ENCODE measurements at regions not wholly inside any gene's neighbourhood (a gene's known extent, or its start where the extent isn't known, plus 50 kb on each side); places are given as distances from the start of the nearest gene placed in this dataset.

DNA sequence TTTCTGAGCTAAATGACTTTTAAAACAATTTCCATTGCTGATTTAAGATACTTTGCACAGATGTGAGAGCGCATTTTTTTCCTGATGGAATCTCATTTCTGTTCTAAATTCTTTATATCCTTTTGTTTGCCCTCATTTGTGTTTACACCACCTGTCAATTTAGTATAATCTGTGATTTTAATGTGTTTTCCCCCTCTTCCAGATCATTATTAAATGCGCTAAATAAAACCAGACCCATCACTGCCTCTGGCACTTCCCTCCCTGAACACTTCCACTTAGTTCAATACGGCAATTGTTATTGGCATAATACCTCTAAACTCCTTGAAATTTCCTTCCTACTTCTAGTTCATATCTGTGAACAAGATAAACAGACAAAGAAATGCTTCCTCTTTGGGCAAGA is 186.9 kb upstream of the ADGRL2 start:
- no peaks in the 10 kb centered on the region for H3K36me3 ChIP-seq (ENCODE audit: control insufficient read depth, insufficient read depth, low read length)
- no peaks in the 10 kb centered on the region for H3K4me1 ChIP-seq (ENCODE audit: control insufficient read depth, insufficient read depth, low read length)
- peaks cover 4% of the 10 kb centered on the region for H3K27me3 ChIP-seq (ENCODE audit: control insufficient read depth, insufficient read depth, low read length)
- H3K4me3 ChIP-seq (ENCODE audit: low read depth, low read length) = no peak overlapping the region
- peaks cover 5% of the 10 kb centered on the region for H3K9me3 ChIP-seq (ENCODE audit: control insufficient read depth, insufficient read depth, low read length)
- no peak overlapping the region for H3K9ac ChIP-seq (ENCODE audit: low read depth, low read length)

- Histone ChIP-seq H3K4me1 (ENCODE audit: control insufficient read depth, insufficient read depth, low read length) (peaks cover 3% of the 10 kb centered on the region), H3K9me3 (ENCODE audit: control insufficient read depth, insufficient read depth, low read length) (no peaks in the 10 kb centered on the region), H3K27me3 (ENCODE audit: control insufficient read depth, insufficient read depth, low read length) (peaks cover 4% of the 10 kb centered on the region), H3K36me3 (ENCODE audit: control insufficient read depth, insufficient read depth, low read length) (no peaks in the 10 kb centered on the region), H3K9ac (ENCODE audit: low read depth, low read length) (no peak overlapping the region), H3K4me3 (ENCODE audit: low read depth, low read length) (no peak overlapping the region)
Observed at GRCh38 chr1:81607924-81608323, 192.8 kb upstream of the ADGRL2 start.

GRCh38 chr1:81607086-81607485 is 193.6 kb upstream of the ADGRL2 start:
- Histone ChIP-seq H3K4me1 (ENCODE audit: control insufficient read depth, insufficient read depth, low read length) (peaks cover 3% of the 10 kb centered on the region), H3K4me3 (ENCODE audit: low read depth, low read length) (no peak overlapping the region), H3K9me3 (ENCODE audit: control insufficient read depth, insufficient read depth, low read length) (no peaks in the 10 kb centered on the region), H3K27me3 (ENCODE audit: control insufficient read depth, insufficient read depth, low read length) (peaks cover 4% of the 10 kb centered on the region), H3K36me3 (ENCODE audit: control insufficient read depth, insufficient read depth, low read length) (no peaks in the 10 kb centered on the region), H3K9ac (ENCODE audit: low read depth, low read length) (no peak overlapping the region)

DNA sequence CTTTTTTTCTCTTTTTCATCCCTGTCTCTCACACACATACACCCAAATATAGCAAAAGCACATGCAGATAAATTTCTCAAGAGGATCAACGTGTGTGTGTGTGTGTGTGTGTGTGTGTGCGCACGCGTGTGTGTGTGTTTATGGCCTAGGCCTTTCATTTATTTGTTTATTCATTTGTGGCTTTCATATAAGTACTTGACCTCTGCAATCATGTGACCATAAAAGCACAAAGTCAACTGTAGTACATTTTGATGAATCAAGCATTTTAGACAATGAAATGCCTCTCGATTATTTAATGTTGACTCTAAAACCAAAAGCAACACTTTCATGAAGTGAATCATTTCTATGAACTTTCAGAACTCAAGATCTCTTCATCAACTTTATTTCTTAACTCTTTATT is 194.1 kb upstream of the ADGRL2 start:
- Histone ChIP-seq H3K27me3 (ENCODE audit: control insufficient read depth, insufficient read depth, low read length) (peaks cover 4% of the 10 kb centered on the region), H3K4me1 (ENCODE audit: control insufficient read depth, insufficient read depth, low read length) (peaks cover 3% of the 10 kb centered on the region), H3K4me3 (ENCODE audit: low read depth, low read length) (no peak overlapping the region), H3K9ac (ENCODE audit: low read depth, low read length) (no peak overlapping the region), H3K36me3 (ENCODE audit: control insufficient read depth, insufficient read depth, low read length) (no peaks in the 10 kb centered on the region), H3K9me3 (ENCODE audit: control insufficient read depth, insufficient read depth, low read length) (no peaks in the 10 kb centered on the region)

- Histone ChIP-seq H3K9me3 (ENCODE audit: control insufficient read depth, insufficient read depth, low read length) (no peaks in the 10 kb centered on the region), H3K4me1 (ENCODE audit: control insufficient read depth, insufficient read depth, low read length) (peaks cover 3% of the 10 kb centered on the region), H3K36me3 (ENCODE audit: control insufficient read depth, insufficient read depth, low read length) (no peaks in the 10 kb centered on the region), H3K27me3 (ENCODE audit: control insufficient read depth, insufficient read depth, low read length) (no peaks in the 10 kb centered on the region), H3K9ac (ENCODE audit: low read depth, low read length) (no peak overlapping the region), H3K4me3 (ENCODE audit: low read depth, low read length) (no peak overlapping the region)
Observed at GRCh38 chr1:81605023-81605422, 195.7 kb upstream of the ADGRL2 start.

DNA sequence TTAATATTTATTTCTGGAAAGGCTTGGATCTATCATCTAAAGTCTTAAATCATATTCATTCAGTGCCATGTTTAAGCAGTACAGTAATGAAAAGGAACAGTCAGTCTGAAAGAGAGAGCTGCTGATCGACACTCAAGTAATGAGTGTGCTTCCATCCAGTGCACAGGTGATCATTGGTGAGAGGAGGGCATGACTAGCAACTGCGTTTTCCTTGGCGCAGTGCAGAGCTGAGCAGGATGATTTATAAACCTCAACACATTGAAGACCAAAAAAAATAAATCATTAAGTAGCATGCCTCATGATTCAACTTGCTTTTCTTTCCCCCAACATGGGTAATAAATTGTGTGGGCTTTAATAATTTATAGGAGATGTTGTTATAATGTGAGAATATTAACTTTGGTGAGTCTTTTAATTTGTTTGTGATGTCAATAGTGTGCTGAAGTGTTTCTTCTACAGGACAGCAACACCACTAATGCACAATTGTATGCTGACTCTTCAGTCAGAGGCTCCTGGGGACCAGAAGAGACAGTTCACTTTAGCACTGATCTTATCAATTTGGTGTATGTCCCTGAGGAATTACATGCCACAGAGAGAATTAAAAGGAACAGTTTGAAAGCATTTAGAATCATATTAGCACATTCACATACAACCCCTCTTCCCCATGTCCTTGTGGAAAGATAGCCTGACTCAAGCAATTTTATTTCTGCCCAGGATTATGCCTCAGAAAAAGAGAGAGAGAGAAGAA is 199.7 kb upstream of the ADGRL2 start:
- no peaks in the 10 kb centered on the region for H3K9me3 ChIP-seq (ENCODE audit: control insufficient read depth, insufficient read depth, low read length)

DNA sequence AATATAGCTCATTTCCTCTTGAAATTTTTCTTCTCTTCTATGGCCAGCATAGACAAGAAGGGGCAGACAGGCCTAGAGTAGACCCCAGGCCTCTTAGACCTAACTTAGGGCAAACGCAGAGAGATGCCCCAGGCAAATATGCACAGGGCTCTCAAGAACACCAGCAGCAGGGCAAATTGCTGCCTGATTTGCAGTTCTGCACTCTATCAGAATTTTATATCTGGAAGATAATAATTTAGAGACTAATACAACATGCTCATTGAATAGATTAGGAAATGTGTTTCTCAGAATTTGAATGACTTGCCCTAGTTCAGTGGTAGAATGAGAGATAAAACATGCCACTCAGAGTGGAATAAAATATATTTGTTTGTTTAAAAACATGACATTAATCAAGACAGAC is 200.4 kb upstream of the ADGRL2 start:
- no peaks in the 10 kb centered on the region for H3K9me3 ChIP-seq (ENCODE audit: control insufficient read depth, insufficient read depth, low read length)
- no peak overlapping the region for H3K9ac ChIP-seq (ENCODE audit: low read depth, low read length)
- H3K4me1 ChIP-seq (ENCODE audit: control insufficient read depth, insufficient read depth, low read length) = peaks cover 4% of the 10 kb centered on the region
- H3K36me3 ChIP-seq (ENCODE audit: control insufficient read depth, insufficient read depth, low read length) = no peaks in the 10 kb centered on the region
- H3K4me3 ChIP-seq (ENCODE audit: low read depth, low read length) = no peak overlapping the region
- H3K27me3 ChIP-seq (ENCODE audit: control insufficient read depth, insufficient read depth, low read length) = no peaks in the 10 kb centered on the region

More for the DNA sequence above, 199.7 kb upstream of the ADGRL2 start:
- no peaks in the 10 kb centered on the region for H3K36me3 ChIP-seq (ENCODE audit: control insufficient read depth, insufficient read depth, low read length)
- no peak overlapping the region for H3K4me3 ChIP-seq (ENCODE audit: low read depth, low read length)
- peaks cover 4% of the 10 kb centered on the region for H3K4me1 ChIP-seq (ENCODE audit: control insufficient read depth, insufficient read depth, low read length)
- H3K9ac ChIP-seq (ENCODE audit: low read depth, low read length) = no peak overlapping the region
- H3K27me3 ChIP-seq (ENCODE audit: control insufficient read depth, insufficient read depth, low read length) = no peaks in the 10 kb centered on the region

DNA sequence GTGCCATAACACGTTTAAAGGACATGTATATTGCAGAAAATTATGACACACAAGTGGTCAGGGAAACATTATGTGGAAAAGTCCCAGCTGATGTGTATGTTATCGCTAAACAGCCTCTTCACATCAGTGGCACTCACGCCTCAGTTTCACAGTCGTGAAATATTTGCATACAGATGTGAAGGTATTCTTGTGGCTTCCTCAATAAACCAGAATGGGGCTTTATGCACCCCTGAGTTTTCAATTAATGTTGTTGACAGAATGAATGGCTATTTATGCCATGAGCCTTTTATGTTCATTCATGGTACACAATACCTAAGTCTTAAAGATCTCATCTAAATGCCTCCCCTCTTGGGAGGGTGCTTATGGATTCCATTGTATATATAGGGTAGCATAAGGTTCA is 202.1 kb upstream of the ADGRL2 start:
- Histone ChIP-seq H3K9me3 (ENCODE audit: control insufficient read depth, insufficient read depth, low read length) (no peaks in the 10 kb centered on the region), H3K27me3 (ENCODE audit: control insufficient read depth, insufficient read depth, low read length) (no peaks in the 10 kb centered on the region), H3K36me3 (ENCODE audit: control insufficient read depth, insufficient read depth, low read length) (no peaks in the 10 kb centered on the region), H3K4me3 (ENCODE audit: low read depth, low read length) (no peak overlapping the region), H3K9ac (ENCODE audit: low read depth, low read length) (no peak overlapping the region), H3K4me1 (ENCODE audit: control insufficient read depth, insufficient read depth, low read length) (peaks cover 2% of the 10 kb centered on the region)

- Histone ChIP-seq H3K4me1 (ENCODE audit: control insufficient read depth, insufficient read depth, low read length) (peaks cover 2% of the 10 kb centered on the region), H3K4me3 (ENCODE audit: low read depth, low read length) (no peak overlapping the region), H3K36me3 (ENCODE audit: control insufficient read depth, insufficient read depth, low read length) (no peaks in the 10 kb centered on the region), H3K9me3 (ENCODE audit: control insufficient read depth, insufficient read depth, low read length) (no peaks in the 10 kb centered on the region), H3K27me3 (ENCODE audit: control insufficient read depth, insufficient read depth, low read length) (no peaks in the 10 kb centered on the region), H3K9ac (ENCODE audit: low read depth, low read length) (no peak overlapping the region)
Observed at GRCh38 chr1:81597720-81598426, 202.9 kb upstream of the ADGRL2 start.

- Histone ChIP-seq H3K9me3 (ENCODE audit: control insufficient read depth, insufficient read depth, low read length) (no peaks in the 10 kb centered on the region), H3K36me3 (ENCODE audit: control insufficient read depth, insufficient read depth, low read length) (no peaks in the 10 kb centered on the region), H3K9ac (ENCODE audit: low read depth, low read length) (no peak overlapping the region), H3K27me3 (ENCODE audit: control insufficient read depth, insufficient read depth, low read length) (no peaks in the 10 kb centered on the region), H3K4me1 (ENCODE audit: control insufficient read depth, insufficient read depth, low read length) (peaks cover 2% of the 10 kb centered on the region), H3K4me3 (ENCODE audit: low read depth, low read length) (no peak overlapping the region)
Observed at GRCh38 chr1:81596341-81596740, 204.4 kb upstream of the ADGRL2 start.

- Histone ChIP-seq H3K4me1 (ENCODE audit: control insufficient read depth, insufficient read depth, low read length) (peaks cover 2% of the 10 kb centered on the region), H3K9me3 (ENCODE audit: control insufficient read depth, insufficient read depth, low read length) (no peaks in the 10 kb centered on the region), H3K4me3 (ENCODE audit: low read depth, low read length) (no peak overlapping the region), H3K36me3 (ENCODE audit: control insufficient read depth, insufficient read depth, low read length) (no peaks in the 10 kb centered on the region), H3K27me3 (ENCODE audit: control insufficient read depth, insufficient read depth, low read length) (no peaks in the 10 kb centered on the region), H3K9ac (ENCODE audit: low read depth, low read length) (no peak overlapping the region)
Observed at GRCh38 chr1:81594206-81594605, 206.5 kb upstream of the ADGRL2 start.

DNA sequence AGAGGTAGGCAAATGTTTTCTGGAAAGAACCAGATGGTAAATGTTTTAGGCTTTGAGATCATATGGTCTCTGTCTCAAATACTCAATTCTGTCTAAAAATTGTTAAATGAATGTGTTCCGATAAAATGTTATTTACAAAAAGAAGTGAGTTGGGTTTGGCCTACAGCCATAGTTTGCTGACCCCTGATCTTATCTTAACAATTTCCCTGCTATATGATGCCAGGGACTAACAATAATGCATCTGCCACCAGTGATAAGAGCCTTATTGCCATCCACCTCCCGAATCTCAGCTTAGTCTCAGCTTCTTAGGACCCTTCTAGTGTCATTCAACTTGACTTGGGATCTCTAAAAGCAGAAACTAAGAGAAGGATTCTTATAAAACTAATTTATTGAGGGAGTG is 208.5 kb upstream of the ADGRL2 start:
- no peaks in the 10 kb centered on the region for H3K4me1 ChIP-seq (ENCODE audit: control insufficient read depth, insufficient read depth, low read length)
- H3K9ac ChIP-seq (ENCODE audit: low read depth, low read length) = no peak overlapping the region
- H3K27me3 ChIP-seq (ENCODE audit: control insufficient read depth, insufficient read depth, low read length) = no peaks in the 10 kb centered on the region
- H3K9me3 ChIP-seq (ENCODE audit: control insufficient read depth, insufficient read depth, low read length) = no peaks in the 10 kb centered on the region
- no peak overlapping the region for H3K4me3 ChIP-seq (ENCODE audit: low read depth, low read length)
- no peaks in the 10 kb centered on the region for H3K36me3 ChIP-seq (ENCODE audit: control insufficient read depth, insufficient read depth, low read length)

Measured in iPS-15b (cell line).